ACC112 (cell line): ENCODE measurements at regions not wholly inside any gene's neighbourhood (a gene's known extent, or its start where the extent isn't known, plus 50 kb on each side); places are given as distances from the start of the nearest gene placed in this dataset.

Source experiments
- H2AFZ ChIP-seq: fragments of 200-600 bp; sonication (generic); one replicate; pipeline ENCODE4 v1.6.0; 2017; ENCODE audit warnings: antibody characterized with exemption, low read length; ENCODE audit not compliant: unreplicated experiment
- H3K27ac ChIP-seq: fragments of 200-600 bp; sonication (generic); 2 replicates; pipeline ENCODE4 v1.5.1; 2014; ENCODE audit warnings: low read depth, mild to moderate bottlenecking, antibody characterized with exemption, low read length, moderate library complexity
- H3K27me3 ChIP-seq: fragments of 200-600 bp; sonication (generic); 2 replicates; pipeline ENCODE4 v1.6.1; 2014; ENCODE audit warnings: mild to moderate bottlenecking, antibody characterized with exemption, low read length, moderate library complexity, mixed read lengths; ENCODE audit not compliant: insufficient read depth
- H3K36me3 ChIP-seq: fragments of 200-600 bp; sonication (generic); 2 replicates; pipeline ENCODE4 v1.6.1; 2016; ENCODE audit warnings: mild to moderate bottlenecking, antibody characterized with exemption, low read length, moderate library complexity, mixed read lengths; ENCODE audit not compliant: insufficient read depth
- H3K4me1 ChIP-seq: fragments of 200-600 bp; sonication (generic); one replicate; pipeline ENCODE4 v1.6.1; 2016; ENCODE audit warnings: low read length, mixed read lengths; ENCODE audit not compliant: insufficient read depth, unreplicated experiment, control insufficient read depth
- H3K4me3 ChIP-seq: fragments of 200-600 bp; sonication (generic); 2 replicates; pipeline ENCODE4 v1.5.1; 2014; ENCODE audit warnings: mild to moderate bottlenecking, low read depth, low read length
- H3K79me2 ChIP-seq: fragments of 200-600 bp; sonication (generic); one replicate; pipeline ENCODE4 v1.6.0; 2016; ENCODE audit warnings: low read length; ENCODE audit not compliant: control insufficient read depth, unreplicated experiment, insufficient read depth

GRCh38 chr1:80656014-80656636 lies 1144.6 kb upstream of the ADGRL2 start:
- Histone ChIP-seq H3K4me1 (no peaks in the 10 kb centered on the region), H3K27ac (no peak overlapping the region), H3K79me2 (no peaks in the 10 kb centered on the region), H2AFZ (no peak overlapping the region), H3K4me3 (no peak overlapping the region), H3K27me3 (no peaks in the 10 kb centered on the region), H3K36me3 (no peaks in the 10 kb centered on the region)

GRCh38 chr1:80646053-80646452 lies 1154.7 kb upstream of the ADGRL2 start:
- no peaks in the 10 kb centered on the region for H3K4me1 ChIP-seq
- H3K27ac ChIP-seq, result no peak overlapping the region
- H3K79me2 ChIP-seq, result no peaks in the 10 kb centered on the region
- H3K4me3 ChIP-seq, result no peak overlapping the region
- H3K27me3 ChIP-seq, result no peaks in the 10 kb centered on the region
- peak overlapping the region; percentile 24 for H2AFZ ChIP-seq
- no peaks in the 10 kb centered on the region for H3K36me3 ChIP-seq

GRCh38 chr1:80645621-80646020 lies 1155.1 kb upstream of the ADGRL2 start:
- H3K36me3 ChIP-seq, result no peaks in the 10 kb centered on the region
- H3K79me2 ChIP-seq, result no peaks in the 10 kb centered on the region
- H2AFZ ChIP-seq, result no peak overlapping the region
- no peak overlapping the region for H3K27ac ChIP-seq
- H3K27me3 ChIP-seq, result no peaks in the 10 kb centered on the region
- no peaks in the 10 kb centered on the region for H3K4me1 ChIP-seq
- no peak overlapping the region for H3K4me3 ChIP-seq

- H2AFZ ChIP-seq, result no peak overlapping the region
- H3K4me1 ChIP-seq, result no peaks in the 10 kb centered on the region
- no peaks in the 10 kb centered on the region for H3K36me3 ChIP-seq
- no peak overlapping the region for H3K4me3 ChIP-seq
- no peak overlapping the region for H3K27ac ChIP-seq
- no peaks in the 10 kb centered on the region for H3K27me3 ChIP-seq
- H3K79me2 ChIP-seq, result no peaks in the 10 kb centered on the region
Measured at GRCh38 chr1:80640978-80641377, 1159.8 kb upstream of the ADGRL2 start.

- Histone ChIP-seq H3K36me3 (no peaks in the 10 kb centered on the region), H2AFZ (peak overlapping the region; percentile 48), H3K27me3 (no peaks in the 10 kb centered on the region), H3K79me2 (no peaks in the 10 kb centered on the region), H3K4me1 (no peaks in the 10 kb centered on the region), H3K4me3 (no peak overlapping the region), H3K27ac (no peak overlapping the region)
Measured at GRCh38 chr1:80639777-80640533, 1160.8 kb upstream of the ADGRL2 start.

GRCh38 chr1:80633947-80634706 lies 1166.6 kb upstream of the ADGRL2 start:
- Histone ChIP-seq H3K36me3 (no peaks in the 10 kb centered on the region), H2AFZ (peak overlapping the region; percentile 69), H3K27ac (no peak overlapping the region), H3K79me2 (no peaks in the 10 kb centered on the region), H3K27me3 (no peaks in the 10 kb centered on the region), H3K4me3 (no peak overlapping the region), H3K4me1 (no peaks in the 10 kb centered on the region)

GRCh38 chr1:80632284-80632683 lies 1168.5 kb upstream of the ADGRL2 start:
- H3K27ac ChIP-seq, result no peak overlapping the region
- no peaks in the 10 kb centered on the region for H3K79me2 ChIP-seq
- no peak overlapping the region for H2AFZ ChIP-seq
- H3K4me3 ChIP-seq, result no peak overlapping the region
- no peaks in the 10 kb centered on the region for H3K36me3 ChIP-seq
- no peaks in the 10 kb centered on the region for H3K27me3 ChIP-seq
- H3K4me1 ChIP-seq, result no peaks in the 10 kb centered on the region

GRCh38 chr1:80629304-80629837 lies 1171.4 kb upstream of the ADGRL2 start:
- no peaks in the 10 kb centered on the region for H3K4me1 ChIP-seq
- H3K27me3 ChIP-seq, result no peaks in the 10 kb centered on the region
- no peaks in the 10 kb centered on the region for H3K36me3 ChIP-seq
- no peak overlapping the region for H2AFZ ChIP-seq
- no peak overlapping the region for H3K27ac ChIP-seq
- H3K79me2 ChIP-seq, result no peaks in the 10 kb centered on the region
- no peak overlapping the region for H3K4me3 ChIP-seq

GRCh38 chr1:80624682-80625081 lies 1176.1 kb upstream of the ADGRL2 start:
- Histone ChIP-seq H3K27me3 (no peaks in the 10 kb centered on the region), H3K4me1 (no peaks in the 10 kb centered on the region), H3K79me2 (no peaks in the 10 kb centered on the region), H3K4me3 (no peak overlapping the region), H3K27ac (no peak overlapping the region), H3K36me3 (no peaks in the 10 kb centered on the region), H2AFZ (no peak overlapping the region)

- Histone ChIP-seq H3K27me3 (no peaks in the 10 kb centered on the region), H2AFZ (no peak overlapping the region), H3K79me2 (no peaks in the 10 kb centered on the region), H3K4me3 (no peak overlapping the region), H3K4me1 (no peaks in the 10 kb centered on the region), H3K27ac (no peak overlapping the region), H3K36me3 (no peaks in the 10 kb centered on the region)
Measured at GRCh38 chr1:80607064-80607463, 1193.7 kb upstream of the ADGRL2 start.
